Activated naive CD4-positive, alpha-beta T cell treated with anti-CD3 and anti-CD28 coated beads for 36 hours (primary cell): ENCODE measurements at regions not wholly inside any gene's neighbourhood (a gene's known extent, or its start where the extent isn't known, plus 50 kb on each side); places are given as distances from the start of the nearest gene placed in this dataset.

Experiments
- CTCF ChIA-PET: fragments of 350-600 bp; sonication (Branson Sonifier 250); formaldehyde crosslinking; loops from one replicate; lab custom pipeline; 2021; ENCODE audit warnings: antibody characterized with exemption; lab: Charles Lee
- DNase-seq: peaks from one replicate; pipeline ENCODE4 v3.0.0-alpha.2; 2020
- H3K27ac Mint-ChIP-seq: one replicate; pipeline ENCODE4 v1.8.0; 2021; ENCODE audit warnings: mild to moderate bottlenecking, mixed read lengths
- H3K27me3 Mint-ChIP-seq: one replicate; pipeline ENCODE4 v1.8.0; 2021; ENCODE audit warnings: low read depth, mixed read lengths
- H3K36me3 Mint-ChIP-seq: one replicate; pipeline ENCODE4 v1.8.0; 2021; ENCODE audit warnings: low read depth, mixed read lengths
- H3K4me1 Mint-ChIP-seq: one replicate; pipeline ENCODE4 v1.8.0; 2021; ENCODE audit warnings: low read depth, mixed read lengths
- H3K4me3 Mint-ChIP-seq: one replicate; pipeline ENCODE4 v1.8.0; 2021; ENCODE audit warnings: mild to moderate bottlenecking, moderate library complexity, mixed read lengths
- H3K9me3 Mint-ChIP-seq: one replicate; pipeline ENCODE4 v1.8.0; 2021; ENCODE audit warnings: mixed read lengths
- intact Hi-C: fragments of 100-400 bp; cut with micrococcal nuclease; formaldehyde crosslinking; loops from one replicate; pipeline ENCODE4 v1.15.1; 2023

- DNase-seq: no peak
- intact Hi-C loops: no loop called here
- Mint-ChIP-seq H3K4me3 (no peak overlapping the region), H3K27me3 (peaks cover 2% of the 10 kb centered on the region), H3K36me3 (no peaks in the 10 kb centered on the region), H3K27ac (no peak overlapping the region), H3K9me3 (no peaks in the 10 kb centered on the region), H3K4me1 (no peaks in the 10 kb centered on the region)
- CTCF ChIA-PET: no interaction called here
Measured at GRCh38 chr11:115958089-115959000, 454.1 kb upstream of the CADM1 start.

GRCh38 chr11:115955803-115956202 lies 451.6 kb upstream of the CADM1 start:
- Mint-ChIP-seq H3K36me3 (no peaks in the 10 kb centered on the region), H3K9me3 (peaks cover 10% of the 10 kb centered on the region), H3K4me1 (no peaks in the 10 kb centered on the region), H3K27me3 (peaks cover 2% of the 10 kb centered on the region), H3K27ac (no peak overlapping the region), H3K4me3 (no peak overlapping the region)
- DNase-seq: no peak
- intact Hi-C loops: no loop called here
- CTCF ChIA-PET: no interaction called here

- no peak overlapping the region for H3K27ac Mint-ChIP-seq
- no peak for DNase-seq
- H3K36me3 Mint-ChIP-seq: no peaks in the 10 kb centered on the region
- no peak overlapping the region for H3K4me3 Mint-ChIP-seq
- no peaks in the 10 kb centered on the region for H3K27me3 Mint-ChIP-seq
- H3K4me1 Mint-ChIP-seq: no peaks in the 10 kb centered on the region
- CTCF ChIA-PET: interaction anchor here (0.5 kb wide), 1 partner anchor 25 kb away, joined by 3 read pairs; no protein-coding TSS in a partner anchor
- H3K9me3 Mint-ChIP-seq: peaks cover 14% of the 10 kb centered on the region
- intact Hi-C loops: no loop called here
Measured at GRCh38 chr11:115950660-115951059, 446.4 kb upstream of the CADM1 start.

- peaks cover 2% of the 10 kb centered on the region for H3K9me3 Mint-ChIP-seq
- H3K4me1 Mint-ChIP-seq: no peaks in the 10 kb centered on the region
- no peak for DNase-seq
- peaks cover 2% of the 10 kb centered on the region for H3K27me3 Mint-ChIP-seq
- H3K27ac Mint-ChIP-seq: no peak overlapping the region
- intact Hi-C loops: no loop called here
- CTCF ChIA-PET: no interaction called here
- no peaks in the 10 kb centered on the region for H3K36me3 Mint-ChIP-seq
- no peak overlapping the region for H3K4me3 Mint-ChIP-seq
Measured at GRCh38 chr11:115944596-115944995, 440.4 kb upstream of the CADM1 start.

GRCh38 chr11:115942011-115942410 lies 437.8 kb upstream of the CADM1 start:
- Mint-ChIP-seq H3K9me3 (no peaks in the 10 kb centered on the region), H3K27me3 (peaks cover 2% of the 10 kb centered on the region), H3K36me3 (no peaks in the 10 kb centered on the region), H3K27ac (no peak overlapping the region), H3K4me3 (no peak overlapping the region), H3K4me1 (no peaks in the 10 kb centered on the region)
- DNase-seq: no peak
- intact Hi-C loops: no loop called here
- CTCF ChIA-PET: no interaction called here

GRCh38 chr11:115941481-115941993 lies 437.3 kb upstream of the CADM1 start:
- Mint-ChIP-seq H3K9me3 (no peaks in the 10 kb centered on the region), H3K27ac (no peak overlapping the region), H3K36me3 (no peaks in the 10 kb centered on the region), H3K4me1 (no peaks in the 10 kb centered on the region), H3K27me3 (peaks cover 2% of the 10 kb centered on the region), H3K4me3 (no peak overlapping the region)
- CTCF ChIA-PET: no interaction called here
- intact Hi-C loops: no loop called here
- DNase-seq: no peak

GRCh38 chr11:115941044-115941443 lies 436.8 kb upstream of the CADM1 start:
- intact Hi-C loops: no loop called here
- CTCF ChIA-PET: no interaction called here
- no peak overlapping the region for H3K27ac Mint-ChIP-seq
- no peaks in the 10 kb centered on the region for H3K36me3 Mint-ChIP-seq
- no peak for DNase-seq
- peaks cover 2% of the 10 kb centered on the region for H3K27me3 Mint-ChIP-seq
- no peaks in the 10 kb centered on the region for H3K9me3 Mint-ChIP-seq
- no peaks in the 10 kb centered on the region for H3K4me1 Mint-ChIP-seq
- H3K4me3 Mint-ChIP-seq: no peak overlapping the region

GRCh38 chr11:115939731-115940421 lies 435.7 kb upstream of the CADM1 start:
- no peaks in the 10 kb centered on the region for H3K9me3 Mint-ChIP-seq
- no peaks in the 10 kb centered on the region for H3K4me1 Mint-ChIP-seq
- H3K27me3 Mint-ChIP-seq: peaks cover 2% of the 10 kb centered on the region
- CTCF ChIA-PET: no interaction called here
- H3K4me3 Mint-ChIP-seq: no peak overlapping the region
- H3K27ac Mint-ChIP-seq: no peak overlapping the region
- intact Hi-C loops: no loop called here
- H3K36me3 Mint-ChIP-seq: no peaks in the 10 kb centered on the region
- DNase-seq: no peak

GRCh38 chr11:115939104-115939730 lies 435.0 kb upstream of the CADM1 start:
- peaks cover 2% of the 10 kb centered on the region for H3K27me3 Mint-ChIP-seq
- no peaks in the 10 kb centered on the region for H3K9me3 Mint-ChIP-seq
- no peaks in the 10 kb centered on the region for H3K4me1 Mint-ChIP-seq
- DNase-seq: no peak
- no peak overlapping the region for H3K4me3 Mint-ChIP-seq
- H3K27ac Mint-ChIP-seq: no peak overlapping the region
- no peaks in the 10 kb centered on the region for H3K36me3 Mint-ChIP-seq
- intact Hi-C loops: no loop called here
- CTCF ChIA-PET: no interaction called here

GRCh38 chr11:115933564-115933963 lies 429.3 kb upstream of the CADM1 start:
- intact Hi-C loops: no loop called here
- H3K4me1 Mint-ChIP-seq: no peaks in the 10 kb centered on the region
- CTCF ChIA-PET: no interaction called here
- peaks cover 5% of the 10 kb centered on the region for H3K27me3 Mint-ChIP-seq
- H3K4me3 Mint-ChIP-seq: no peak overlapping the region
- DNase-seq: no peak
- no peaks in the 10 kb centered on the region for H3K36me3 Mint-ChIP-seq
- H3K27ac Mint-ChIP-seq: no peak overlapping the region
- no peaks in the 10 kb centered on the region for H3K9me3 Mint-ChIP-seq

GRCh38 chr11:115931548-115932083 lies 427.4 kb upstream of the CADM1 start:
- H3K36me3 Mint-ChIP-seq: no peaks in the 10 kb centered on the region
- no peaks in the 10 kb centered on the region for H3K4me1 Mint-ChIP-seq
- H3K27ac Mint-ChIP-seq: no peak overlapping the region
- H3K4me3 Mint-ChIP-seq: no peak overlapping the region
- DNase-seq: no peak
- peaks cover 14% of the 10 kb centered on the region for H3K27me3 Mint-ChIP-seq
- CTCF ChIA-PET: no interaction called here
- intact Hi-C loops: no loop called here
- no peaks in the 10 kb centered on the region for H3K9me3 Mint-ChIP-seq

GRCh38 chr11:115930886-115931547 lies 426.8 kb upstream of the CADM1 start:
- CTCF ChIA-PET: no interaction called here
- no peaks in the 10 kb centered on the region for H3K4me1 Mint-ChIP-seq
- no peak overlapping the region for H3K4me3 Mint-ChIP-seq
- intact Hi-C loops: no loop called here
- H3K36me3 Mint-ChIP-seq: no peaks in the 10 kb centered on the region
- H3K9me3 Mint-ChIP-seq: peaks cover 4% of the 10 kb centered on the region
- DNase-seq: no peak
- H3K27ac Mint-ChIP-seq: no peak overlapping the region
- peaks cover 16% of the 10 kb centered on the region for H3K27me3 Mint-ChIP-seq
